OCI-LY1 (cell line): ENCODE measurements at regions not wholly inside any gene's neighbourhood (a gene's known extent, or its start where the extent isn't known, plus 50 kb on each side); places are given as distances from the start of the nearest gene placed in this dataset.

ENCODE experiments used
- H2AFZ ChIP-seq: fragments of 200-600 bp; sonication (generic), shearing (Covaris generic); 2 replicates; pipeline ENCODE4 v1.6.0; 2014; ENCODE audit warnings: antibody characterized with exemption, mild to moderate bottlenecking, low read length
- H3F3A ChIP-seq: fragments of 200-600 bp; sonication (generic), shearing (Covaris generic); 2 replicates; pipeline ENCODE4 v1.6.0; 2014; ENCODE audit warnings: mild to moderate bottlenecking, antibody characterized with exemption, low read length, moderate library complexity; ENCODE audit not compliant: insufficient read depth
- H3K27ac ChIP-seq: fragments of 200-600 bp; sonication (generic); 2 replicates; pipeline ENCODE4 v1.5.1; 2014; ENCODE audit warnings: low read length, mixed run types, mild to moderate bottlenecking, low read depth; ENCODE audit not compliant: poor library complexity, severe bottlenecking
- H3K27me3 ChIP-seq: fragments of 200-600 bp; sonication (generic); 2 replicates; pipeline ENCODE4 v1.6.0; 2014; ENCODE audit warnings: antibody characterized with exemption, mild to moderate bottlenecking, low read length, moderate library complexity; ENCODE audit not compliant: insufficient read depth
- H3K36me3 ChIP-seq: fragments of 200-600 bp; sonication (generic); 2 replicates; pipeline ENCODE4 v1.6.1; 2014; ENCODE audit warnings: mild to moderate bottlenecking, antibody characterized with exemption, low read length, moderate library complexity, mixed read lengths; ENCODE audit not compliant: insufficient read depth
- H3K4me1 ChIP-seq: fragments of 200-600 bp; sonication (generic); 2 replicates; pipeline ENCODE4 v1.5.1; 2014; ENCODE audit warnings: mild to moderate bottlenecking, low read length, moderate library complexity; ENCODE audit not compliant: insufficient read depth, severe bottlenecking
- H3K4me2 ChIP-seq: fragments of 200-600 bp; sonication (generic), shearing (Covaris generic); 2 replicates; pipeline ENCODE4 v1.6.1; 2014; ENCODE audit warnings: low read length
- H3K4me3 ChIP-seq: fragments of 200-600 bp; sonication (generic); 2 replicates; pipeline ENCODE4 v1.5.1; 2014; ENCODE audit warnings: low read length, low read depth, mild to moderate bottlenecking, mixed read lengths; ENCODE audit not compliant: poor library complexity, severe bottlenecking
- H3K79me2 ChIP-seq: fragments of 200-600 bp; shearing (Covaris generic); 2 replicates; pipeline ENCODE4 v1.6.1; 2016; ENCODE audit warnings: mixed run types, low read length, mixed read lengths; ENCODE audit not compliant: insufficient read depth
- H3K9ac ChIP-seq: fragments of 200-600 bp; sonication (generic), shearing (Covaris generic); 2 replicates; pipeline ENCODE4 v1.6.1; 2014; ENCODE audit warnings: mild to moderate bottlenecking, low read length, mixed read lengths
- H3K9me2 ChIP-seq: fragments of 200-600 bp; sonication (generic), shearing (Covaris generic); 2 replicates; pipeline ENCODE4 v1.6.1; 2014; ENCODE audit warnings: low read depth, mild to moderate bottlenecking, low read length, mixed read lengths
- H3K9me3 ChIP-seq: fragments of 200-600 bp; shearing (Covaris generic); 2 replicates; pipeline ENCODE4 v1.6.1; 2014; ENCODE audit warnings: low read length, mixed read lengths
- H4K20me1 ChIP-seq: fragments of 200-600 bp; sonication (generic), shearing (Covaris generic); 2 replicates; pipeline ENCODE4 v1.6.0; 2016; ENCODE audit warnings: mild to moderate bottlenecking, low read length; ENCODE audit not compliant: insufficient read depth
- EZH2 ChIP-seq: fragments of 200-600 bp; sonication (generic), shearing (Covaris generic); IDR thresholded peaks from 2 replicates; pipeline ENCODE4 v1.8.0; 2017; ENCODE audit warnings: borderline replicate concordance, mixed run types, mild to moderate bottlenecking, antibody characterized with exemption, low read length, moderate library complexity, mixed read lengths
- TF ChIP-seq, protein P1 (sequence below): fragments of 200-600 bp; sonication (generic), shearing (Covaris generic); IDR thresholded peaks from 2 replicates; pipeline ENCODE4 v1.5.1; 2017; ENCODE audit warnings: mild to moderate bottlenecking, antibody characterized with exemption, low read length, moderate library complexity, mixed read lengths

GRCh38 chr1:212507369-212507768 is 74.6 kb downstream of the NENF start:
- H4K20me1 ChIP-seq, result no peaks in the 10 kb centered on the region
- no peaks in the 10 kb centered on the region for H3K9me2 ChIP-seq
- no peaks in the 10 kb centered on the region for H3F3A ChIP-seq
- H3K27me3 ChIP-seq, result no peaks in the 10 kb centered on the region
- H3K4me3 ChIP-seq, result no peak overlapping the region
- H3K27ac ChIP-seq, result no peak overlapping the region
- H3K36me3 ChIP-seq, result no peaks in the 10 kb centered on the region
- no peaks in the 10 kb centered on the region for H3K79me2 ChIP-seq
- H3K9me3 ChIP-seq, result no peaks in the 10 kb centered on the region
- H3K9ac ChIP-seq, result no peak overlapping the region
- TF ChIP-seq, protein P1, sequence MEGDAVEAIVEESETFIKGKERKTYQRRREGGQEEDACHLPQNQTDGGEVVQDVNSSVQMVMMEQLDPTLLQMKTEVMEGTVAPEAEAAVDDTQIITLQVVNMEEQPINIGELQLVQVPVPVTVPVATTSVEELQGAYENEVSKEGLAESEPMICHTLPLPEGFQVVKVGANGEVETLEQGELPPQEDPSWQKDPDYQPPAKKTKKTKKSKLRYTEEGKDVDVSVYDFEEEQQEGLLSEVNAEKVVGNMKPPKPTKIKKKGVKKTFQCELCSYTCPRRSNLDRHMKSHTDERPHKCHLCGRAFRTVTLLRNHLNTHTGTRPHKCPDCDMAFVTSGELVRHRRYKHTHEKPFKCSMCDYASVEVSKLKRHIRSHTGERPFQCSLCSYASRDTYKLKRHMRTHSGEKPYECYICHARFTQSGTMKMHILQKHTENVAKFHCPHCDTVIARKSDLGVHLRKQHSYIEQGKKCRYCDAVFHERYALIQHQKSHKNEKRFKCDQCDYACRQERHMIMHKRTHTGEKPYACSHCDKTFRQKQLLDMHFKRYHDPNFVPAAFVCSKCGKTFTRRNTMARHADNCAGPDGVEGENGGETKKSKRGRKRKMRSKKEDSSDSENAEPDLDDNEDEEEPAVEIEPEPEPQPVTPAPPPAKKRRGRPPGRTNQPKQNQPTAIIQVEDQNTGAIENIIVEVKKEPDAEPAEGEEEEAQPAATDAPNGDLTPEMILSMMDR, result no peak
- H2AFZ ChIP-seq, result no peak overlapping the region
- no peaks in the 10 kb centered on the region for H3K4me1 ChIP-seq
- H3K4me2 ChIP-seq, result no peak overlapping the region

DNA sequence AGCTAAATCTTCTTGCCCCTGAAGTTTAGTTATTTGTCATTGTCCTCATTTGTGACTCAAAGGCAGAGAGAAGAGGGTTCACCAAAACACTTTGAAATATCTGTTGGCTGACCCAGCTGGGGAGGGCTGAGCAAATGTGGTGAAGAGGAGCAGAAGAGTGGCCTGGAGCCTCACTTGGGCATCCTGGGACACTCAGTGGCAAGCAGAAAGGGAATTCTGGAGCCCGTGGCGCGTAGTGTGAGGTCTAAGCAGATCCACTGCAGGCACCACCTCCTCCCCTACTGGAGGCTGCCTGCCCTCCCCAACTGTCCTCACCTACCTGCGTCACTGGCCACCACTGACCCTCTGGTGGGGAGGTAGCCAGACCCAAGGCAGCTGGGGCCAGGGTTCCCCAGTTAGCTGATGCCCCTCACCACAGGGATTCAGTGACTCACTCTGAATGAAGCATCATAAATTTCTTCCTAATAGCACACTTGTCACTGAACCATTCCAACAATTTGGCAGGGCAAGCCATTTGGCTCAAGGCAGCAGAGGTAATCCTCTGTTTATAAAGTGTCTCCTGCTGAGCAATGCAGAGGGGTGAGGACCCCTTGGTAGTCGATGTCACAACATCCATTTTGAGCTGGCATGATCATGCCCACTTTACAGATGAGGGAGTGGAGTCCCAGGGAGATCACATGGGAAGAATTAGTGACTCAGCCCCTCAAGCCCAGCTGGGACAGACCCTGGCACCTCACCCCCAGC is 80.3 kb downstream of the NENF start:
- TF ChIP-seq EZH2, result no peak
- TF ChIP-seq, protein P1, result no peak
- no peaks in the 10 kb centered on the region for H3K36me3 ChIP-seq
- no peak overlapping the region for H2AFZ ChIP-seq
- no peaks in the 10 kb centered on the region for H3K4me1 ChIP-seq
- no peak overlapping the region for H3K4me2 ChIP-seq
- H3K9me2 ChIP-seq, result no peaks in the 10 kb centered on the region
- H3K27ac ChIP-seq, result no peak overlapping the region
- no peaks in the 10 kb centered on the region for H3K9me3 ChIP-seq
- no peak overlapping the region for H3K4me3 ChIP-seq
- H3K27me3 ChIP-seq, result no peaks in the 10 kb centered on the region
- no peak overlapping the region for H3K9ac ChIP-seq
- H4K20me1 ChIP-seq, result no peaks in the 10 kb centered on the region
- no peaks in the 10 kb centered on the region for H3K79me2 ChIP-seq
- no peaks in the 10 kb centered on the region for H3F3A ChIP-seq

DNA sequence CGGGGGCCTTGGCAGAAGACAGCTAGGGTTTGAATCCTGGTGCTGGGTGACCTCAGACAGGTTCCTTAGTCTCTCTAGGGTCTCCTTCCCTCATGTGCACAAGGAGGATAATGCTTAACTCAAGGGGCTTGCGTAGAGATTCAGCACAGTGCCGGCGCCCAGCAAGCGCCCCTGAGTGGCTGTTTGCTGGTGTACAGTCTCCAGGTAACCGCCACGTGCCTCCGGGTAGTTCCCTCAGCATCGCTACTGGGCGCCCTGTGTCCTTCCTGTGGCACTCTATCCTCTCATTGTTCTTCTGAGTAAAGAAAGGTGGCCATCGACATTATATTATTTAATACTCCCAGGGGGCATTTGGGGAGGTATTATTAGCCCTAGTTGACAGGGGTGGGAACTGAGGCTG is 80.9 kb downstream of the NENF start:
- H3K4me3 ChIP-seq, result no peak overlapping the region
- no peaks in the 10 kb centered on the region for H3K9me2 ChIP-seq
- H3K4me1 ChIP-seq, result no peaks in the 10 kb centered on the region
- no peaks in the 10 kb centered on the region for H3F3A ChIP-seq
- no peaks in the 10 kb centered on the region for H3K9me3 ChIP-seq
- H3K9ac ChIP-seq, result no peak overlapping the region
- no peaks in the 10 kb centered on the region for H4K20me1 ChIP-seq
- no peak overlapping the region for H2AFZ ChIP-seq
- no peak overlapping the region for H3K4me2 ChIP-seq
- no peaks in the 10 kb centered on the region for H3K79me2 ChIP-seq
- no peak for TF ChIP-seq EZH2
- TF ChIP-seq, protein P1, result no peak
- H3K27me3 ChIP-seq, result no peaks in the 10 kb centered on the region
- no peak overlapping the region for H3K27ac ChIP-seq
- no peaks in the 10 kb centered on the region for H3K36me3 ChIP-seq
